ENCODE measurements at regions not wholly inside any gene's neighbourhood (a gene's known extent, or its start where the extent isn't known, plus 50 kb on each side); places are given as distances from the start of the nearest gene placed in this dataset.

GRCh38 chr6:137269803-137270202 lies 50.6 kb upstream of the IFNGR1 start:
- Histone ChIP-seq H3K4me3 (ENCODE audit: low read depth, low read length) (no peak overlapping the region), H3K36me3 (ENCODE audit: control insufficient read depth, insufficient read depth, low read length) (no peaks in the 10 kb centered on the region), H3K27me3 (ENCODE audit: control insufficient read depth, insufficient read depth, low read length) (peaks cover 5% of the 10 kb centered on the region)
- DNase-seq (ENCODE audit: low read depth) (no peak), FAIRE-seq (no peak)
- TF ChIP-seq, protein P1, sequence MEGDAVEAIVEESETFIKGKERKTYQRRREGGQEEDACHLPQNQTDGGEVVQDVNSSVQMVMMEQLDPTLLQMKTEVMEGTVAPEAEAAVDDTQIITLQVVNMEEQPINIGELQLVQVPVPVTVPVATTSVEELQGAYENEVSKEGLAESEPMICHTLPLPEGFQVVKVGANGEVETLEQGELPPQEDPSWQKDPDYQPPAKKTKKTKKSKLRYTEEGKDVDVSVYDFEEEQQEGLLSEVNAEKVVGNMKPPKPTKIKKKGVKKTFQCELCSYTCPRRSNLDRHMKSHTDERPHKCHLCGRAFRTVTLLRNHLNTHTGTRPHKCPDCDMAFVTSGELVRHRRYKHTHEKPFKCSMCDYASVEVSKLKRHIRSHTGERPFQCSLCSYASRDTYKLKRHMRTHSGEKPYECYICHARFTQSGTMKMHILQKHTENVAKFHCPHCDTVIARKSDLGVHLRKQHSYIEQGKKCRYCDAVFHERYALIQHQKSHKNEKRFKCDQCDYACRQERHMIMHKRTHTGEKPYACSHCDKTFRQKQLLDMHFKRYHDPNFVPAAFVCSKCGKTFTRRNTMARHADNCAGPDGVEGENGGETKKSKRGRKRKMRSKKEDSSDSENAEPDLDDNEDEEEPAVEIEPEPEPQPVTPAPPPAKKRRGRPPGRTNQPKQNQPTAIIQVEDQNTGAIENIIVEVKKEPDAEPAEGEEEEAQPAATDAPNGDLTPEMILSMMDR (IDR thresholded peaks at IDR 0.05; ENCODE audit: insufficient read depth, low read length, severe bottlenecking) = no peak

DNA sequence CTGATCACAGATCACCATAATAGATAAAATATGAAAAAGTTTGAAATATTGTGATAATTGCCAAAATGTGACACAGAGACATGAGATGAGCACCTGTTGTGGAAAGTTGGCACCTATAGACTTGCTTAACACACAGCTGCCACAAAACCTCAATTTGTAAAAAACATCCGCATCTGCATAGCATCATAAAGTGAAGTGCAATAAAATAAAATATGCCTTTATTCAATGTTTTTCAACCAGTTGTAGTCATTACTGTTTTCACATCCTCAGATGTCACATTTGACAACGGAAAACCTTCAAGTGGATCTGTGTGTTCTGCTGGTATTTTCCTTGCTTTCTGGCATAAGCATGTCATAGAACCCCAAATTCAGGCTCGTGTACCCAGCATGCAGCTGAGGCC lies 50.2 kb upstream of the IFNGR1 start:
- TF ChIP-seq, protein P1 (IDR thresholded peaks at IDR 0.05; ENCODE audit: insufficient read depth, low read length, severe bottlenecking) = no peak
- FAIRE-seq = no peak

More for the DNA sequence above, 50.2 kb upstream of the IFNGR1 start:
- no peaks in the 10 kb centered on the region for H3K36me3 ChIP-seq (ENCODE audit: control insufficient read depth, insufficient read depth, low read length)
- DNase-seq (ENCODE audit: low read depth) = no peak
- H3K27me3 ChIP-seq (ENCODE audit: control insufficient read depth, insufficient read depth, low read length) = peaks cover 5% of the 10 kb centered on the region
- no peak overlapping the region for H3K4me3 ChIP-seq (ENCODE audit: low read depth, low read length)

Data from bronchial epithelial cell (primary cell).